AG20443 (cell line): ENCODE measurements at regions not wholly inside any gene's neighbourhood (a gene's known extent, or its start where the extent isn't known, plus 50 kb on each side); places are given as distances from the start of the nearest gene placed in this dataset.
A peak's percentile ranks its signal among the peaks of the same experiment; 100 is the strongest.

Source experiments
- DNase-seq: peaks from one replicate; pipeline ENCODE4 v3.0.0; 2012; ENCODE audit warnings: low spot score, mixed read lengths

DNA sequence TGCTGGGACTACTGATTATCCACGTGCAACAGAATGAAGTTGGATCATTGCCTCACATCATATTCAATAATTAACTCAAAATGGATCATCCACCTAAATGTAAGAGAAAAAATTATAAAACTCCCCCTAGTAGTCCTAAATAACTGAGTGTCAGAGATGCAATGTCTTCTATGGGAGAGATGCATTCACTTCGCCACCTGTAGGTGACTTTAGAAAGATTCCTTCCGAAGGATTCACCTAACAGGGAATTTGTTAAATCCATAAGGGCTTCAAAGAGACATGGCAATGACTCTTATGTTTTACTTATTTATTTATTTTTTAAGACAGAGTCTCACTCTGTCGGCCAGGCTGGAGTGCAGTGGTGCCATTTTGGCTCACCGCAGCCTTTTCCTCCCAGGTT is 526.0 kb downstream of the MTRR start:
- DNase-seq = no peak

DNA sequence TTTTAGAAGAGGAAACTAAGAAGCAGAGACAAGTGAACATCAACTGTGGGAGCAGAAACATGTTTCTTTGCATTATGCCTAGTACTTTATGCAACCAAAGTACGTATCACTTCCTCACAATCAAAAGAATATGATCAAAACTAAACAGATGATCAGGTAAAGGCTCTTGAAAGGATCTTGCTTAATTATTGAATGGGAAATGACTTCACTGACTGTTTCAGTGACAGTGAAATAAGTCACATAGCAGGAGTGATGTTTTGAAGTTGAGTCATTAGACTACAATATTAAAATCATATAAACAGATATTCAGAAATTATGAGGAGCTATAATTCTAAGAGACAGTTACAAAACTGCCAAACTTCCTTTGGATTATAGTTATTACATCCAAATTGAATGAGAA is 527.3 kb downstream of the MTRR start:
- DNase-seq = no peak

DNA sequence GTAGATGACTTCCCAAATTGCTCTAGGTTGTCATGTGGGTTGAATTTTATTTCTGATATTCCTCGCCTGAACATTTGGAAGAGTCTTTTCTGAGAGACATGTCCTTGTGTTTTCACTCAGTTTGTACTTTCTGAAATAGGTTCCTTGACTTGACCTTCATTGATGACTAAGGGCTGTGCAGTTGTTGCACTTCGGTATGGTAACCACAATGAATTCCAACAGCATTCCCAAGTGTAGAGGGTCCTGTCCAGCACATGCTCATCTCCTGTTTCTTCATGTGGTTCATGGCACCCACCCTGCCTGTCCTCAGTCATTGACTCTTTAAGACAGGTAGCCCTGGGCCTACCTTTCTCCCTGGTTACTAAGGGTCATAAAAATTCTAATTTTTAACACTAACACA is 527.8 kb downstream of the MTRR start:
- DNase-seq = no peak

GRCh38 chr5:8399471-8399870 is 530.5 kb downstream of the MTRR start:
- no peak for DNase-seq

DNA sequence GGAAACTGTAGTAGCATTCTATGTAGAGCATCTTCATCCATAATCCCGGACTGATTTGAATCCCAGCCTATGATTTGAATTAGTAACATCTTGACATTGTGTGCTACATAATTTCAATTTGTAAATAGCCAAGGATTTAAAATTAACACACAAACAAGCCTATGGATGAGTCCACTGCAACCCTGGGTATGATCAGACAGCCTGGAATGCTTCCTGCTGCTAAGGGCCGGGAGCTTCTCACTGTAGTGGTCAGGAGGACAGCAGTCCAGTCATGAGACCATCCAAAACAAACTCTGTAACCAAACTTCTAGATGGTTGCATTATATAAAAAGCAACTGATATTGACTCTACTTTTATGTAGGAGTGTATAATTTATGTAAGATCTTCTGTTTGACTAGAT is 539.3 kb downstream of the MTRR start:
- no peak for DNase-seq

GRCh38 chr5:8410618-8411017 is 541.7 kb downstream of the MTRR start:
- DNase-seq = no peak

GRCh38 chr5:8413975-8414374 is 545.0 kb downstream of the MTRR start:
- DNase-seq = no peak

GRCh38 chr5:8417316-8418048 is 548.5 kb downstream of the MTRR start:
- DNase-seq = no peak

DNA sequence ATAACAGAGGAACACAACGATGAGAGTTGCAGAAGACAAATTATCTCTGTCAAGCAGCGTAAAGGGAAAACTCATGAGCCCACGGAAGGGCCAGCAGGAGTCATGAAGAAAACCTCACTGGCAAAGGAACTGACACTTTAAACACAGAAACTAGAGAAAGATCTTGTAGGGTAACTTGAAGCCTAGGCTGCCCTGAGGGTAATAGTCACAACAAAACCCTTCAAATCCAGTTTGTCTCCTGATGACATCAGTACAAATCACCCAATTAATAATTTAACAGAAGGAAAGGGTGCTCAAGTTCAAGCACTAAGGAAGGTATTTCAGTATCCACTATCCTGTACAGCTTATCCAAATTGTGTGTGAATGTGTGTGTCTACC is 549.1 kb downstream of the MTRR start:
- no peak for DNase-seq

DNA sequence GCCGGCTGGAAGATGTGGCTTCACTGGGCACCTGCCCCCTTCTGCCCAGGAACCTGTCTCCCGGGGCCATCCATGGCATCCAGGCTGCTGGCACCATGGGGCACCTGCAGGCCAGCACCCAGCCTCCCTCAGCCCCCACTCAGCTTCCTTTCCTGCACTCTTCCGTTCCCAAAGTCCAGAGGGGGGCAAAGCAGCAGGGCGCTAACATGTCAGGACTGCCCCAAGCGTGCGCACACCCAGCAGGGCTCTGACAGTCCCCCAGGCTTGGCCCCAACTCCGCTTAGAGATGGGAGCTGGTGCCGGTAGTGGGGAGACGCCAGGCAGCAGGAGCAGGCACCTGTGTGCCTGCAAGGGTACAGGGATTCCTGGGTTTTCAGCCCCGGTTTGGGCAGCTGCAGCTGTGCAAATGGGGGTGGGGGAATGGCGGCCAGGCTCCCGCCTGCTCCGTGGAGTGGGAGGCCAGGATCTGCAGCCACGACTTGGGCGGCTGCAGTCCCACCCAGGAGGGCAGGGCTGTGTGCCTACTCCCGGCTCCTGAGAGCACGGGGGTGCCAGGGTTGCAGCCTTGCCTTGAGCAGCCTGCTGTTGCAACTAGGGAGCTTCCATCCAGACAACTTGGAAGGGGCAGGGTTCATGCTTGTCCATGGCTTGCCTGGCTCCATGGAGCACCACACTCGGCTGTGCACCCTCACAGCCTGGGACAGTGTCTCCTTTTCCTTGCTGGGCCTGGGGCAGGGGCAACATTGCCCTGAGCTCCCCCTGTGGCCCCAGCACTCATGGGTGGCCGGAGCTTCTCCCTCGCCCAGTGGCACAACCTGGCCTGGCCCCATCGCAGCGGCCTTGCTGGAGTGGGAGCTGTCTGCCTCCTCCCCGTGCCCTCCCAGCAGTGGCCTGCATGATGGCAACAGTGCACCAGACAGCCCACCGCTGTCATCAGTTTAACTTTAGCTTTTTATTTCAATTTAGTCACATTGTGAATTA is 561.1 kb downstream of the MTRR start:
- DNase-seq = no peak

DNA sequence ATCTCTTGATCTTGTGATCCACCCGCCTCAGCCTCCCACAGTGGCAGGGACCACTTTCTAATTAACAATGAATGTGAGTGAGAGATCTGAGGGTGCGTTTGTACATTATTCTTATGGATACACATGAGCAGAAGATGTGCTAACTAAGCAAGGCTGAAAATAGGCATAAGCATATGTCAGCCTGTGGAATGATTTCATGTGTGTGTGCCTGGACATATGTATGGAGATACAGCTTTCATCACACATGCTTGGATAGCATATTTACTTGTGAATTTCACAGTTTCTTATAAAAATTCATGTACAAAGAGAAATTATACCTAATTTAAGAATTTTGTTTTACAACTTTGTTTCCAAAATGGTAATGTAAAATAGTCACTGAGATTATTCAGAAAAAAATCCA is 565.6 kb downstream of the MTRR start:
- DNase-seq = no peak

GRCh38 chr5:8436924-8437323 is 568.0 kb downstream of the MTRR start:
- DNase-seq = no peak

DNA sequence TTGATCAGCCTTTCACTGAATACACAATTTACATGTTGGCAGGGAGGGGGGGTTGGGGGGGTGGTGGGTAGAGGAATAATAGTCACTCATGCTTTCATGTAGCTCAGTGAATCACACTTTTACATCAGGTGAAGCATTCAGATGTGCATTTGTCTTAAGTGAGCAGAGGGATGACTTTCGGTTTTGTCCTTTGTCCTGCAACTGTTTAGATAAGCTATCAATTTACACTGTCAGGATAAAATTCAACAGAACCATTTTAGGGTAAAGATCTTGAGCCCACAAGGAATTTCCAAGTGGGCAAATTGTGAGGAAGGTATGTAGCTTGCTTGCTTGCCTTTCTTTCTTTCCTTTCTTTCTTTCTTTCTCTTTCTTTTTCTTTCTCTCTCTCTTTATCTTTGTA is 576.2 kb downstream of the MTRR start:
- DNase-seq = no peak

DNA sequence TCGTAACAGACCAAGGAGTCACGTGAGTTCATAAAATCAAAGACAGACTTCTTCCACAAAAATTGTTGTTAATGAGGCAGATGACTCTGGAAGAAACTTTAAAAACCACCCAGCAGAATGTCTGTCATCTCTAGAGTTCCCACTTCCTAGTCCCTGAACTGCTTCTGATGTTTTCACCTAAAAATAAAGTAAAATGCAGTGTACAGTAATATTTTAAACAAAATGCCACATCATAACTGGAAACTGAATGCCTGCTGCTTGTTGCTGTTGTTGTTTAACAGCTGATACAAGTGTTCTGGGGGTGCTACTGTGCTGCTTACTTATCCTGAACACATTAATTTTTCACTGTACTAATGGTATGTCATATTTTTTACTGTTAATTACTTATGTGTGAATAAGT is 577.2 kb downstream of the MTRR start:
- no peak for DNase-seq

DNA sequence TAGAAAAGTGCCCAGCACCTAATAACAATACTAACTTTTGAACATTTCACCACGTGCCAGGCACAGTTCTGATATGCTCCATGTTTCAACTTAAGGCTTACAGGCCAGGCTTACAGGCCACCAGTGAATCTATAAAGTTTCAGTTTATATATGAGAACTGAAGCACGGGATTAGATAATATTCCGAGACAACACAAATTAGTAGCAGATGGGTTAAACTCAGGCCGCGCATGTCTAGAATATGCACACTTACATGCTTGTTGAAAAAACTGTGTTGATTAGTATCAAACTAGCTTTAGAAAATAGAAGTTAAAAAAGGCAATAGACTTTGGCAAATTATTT is 587.9 kb downstream of the MTRR start:
- peak; percentile 14 for DNase-seq

- peak; percentile 97 for DNase-seq
Observed at GRCh38 chr5:8457187-8458037, 588.5 kb downstream of the MTRR start.

- DNase-seq = peak; percentile 17
Observed at GRCh38 chr5:8458038-8458383, 589.1 kb downstream of the MTRR start.

DNA sequence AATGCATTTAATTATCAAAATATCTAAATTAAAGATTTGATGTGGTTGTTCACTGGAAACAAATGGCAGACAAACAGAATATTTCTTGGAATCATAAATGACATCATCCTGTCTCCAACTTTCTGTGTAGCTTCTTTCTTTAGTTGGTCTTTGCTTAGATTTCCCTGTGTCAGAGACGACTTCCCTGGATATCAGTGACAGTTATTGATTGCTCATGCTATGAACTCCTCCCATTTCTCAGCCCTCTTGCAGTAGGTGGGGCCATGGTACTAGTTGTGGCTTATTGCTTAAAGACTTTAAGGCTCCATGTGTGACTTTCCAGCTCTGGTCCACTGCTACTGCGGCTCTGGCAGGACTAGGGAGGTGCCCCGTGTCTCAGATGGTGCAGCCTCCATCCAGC is 592.6 kb downstream of the MTRR start:
- no peak for DNase-seq

GRCh38 chr5:8462565-8462964 is 593.6 kb downstream of the MTRR start:
- DNase-seq = no peak

DNA sequence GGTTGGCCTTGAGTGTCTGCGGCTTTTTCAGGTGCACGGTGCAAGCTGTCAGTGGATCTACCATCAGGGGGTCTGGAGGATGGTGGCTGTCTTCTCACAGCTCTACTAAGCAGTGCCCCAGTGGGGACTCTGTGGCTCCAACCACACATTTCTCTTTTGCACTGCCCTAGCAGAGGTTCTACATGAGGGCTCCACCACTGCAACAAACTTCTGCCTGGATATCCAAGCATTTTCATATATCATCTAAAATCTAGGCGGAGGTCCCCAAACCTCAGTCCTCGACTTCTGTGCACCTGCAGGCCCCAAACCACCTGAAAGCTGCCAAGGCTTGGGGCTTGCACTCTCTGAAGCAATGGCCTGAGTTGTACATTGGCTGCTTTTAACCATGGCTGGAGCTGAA is 601.5 kb downstream of the MTRR start:
- no peak for DNase-seq

- DNase-seq = no peak
Observed at GRCh38 chr5:8471581-8471980, 602.6 kb downstream of the MTRR start.

DNA sequence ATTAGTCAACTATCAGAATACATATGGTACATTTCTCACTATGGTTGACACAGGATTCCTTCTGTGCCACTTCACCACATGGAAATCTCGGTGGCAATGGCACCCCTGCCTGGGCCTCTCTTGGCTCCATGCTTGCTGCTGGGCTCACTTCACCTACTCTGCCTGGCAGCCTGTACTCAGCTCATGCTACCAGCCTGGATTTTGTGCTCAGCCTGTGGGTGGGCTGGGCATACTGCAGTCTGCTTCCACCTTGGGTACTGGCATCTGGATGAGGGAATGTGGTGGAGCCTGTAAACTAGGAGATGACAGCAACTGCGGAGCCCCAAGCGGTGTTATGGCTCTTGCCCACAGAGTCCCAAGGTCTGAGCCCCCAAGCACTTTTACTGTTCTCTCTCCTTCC is 604.1 kb downstream of the MTRR start:
- no peak for DNase-seq
